Frontal cortex (tissue), 3 donors: ENCODE measurements at regions not wholly inside any gene's neighbourhood (a gene's known extent, or its start where the extent isn't known, plus 50 kb on each side); places are given as distances from the start of the nearest gene placed in this dataset.
"Not testable (repeated sequence)": the region's sequence is repeated elsewhere in the genome, so short reads cannot be mapped to it uniquely, and the experiment has no call there.

ENCODE experiments used
- DNase-seq, 2 donors: peaks; one replicate each; pipeline ENCODE4 v3.0.0; 2012; ENCODE audit warnings: low spot score in 2 of 2
- FAIRE-seq: peaks from 2 replicates; lab custom pipeline; 2012; peaks lifted over from hg19 to GRCh38; lab: Jason Lieb, UNC
- donor health status: control.
- donor health status: control.
- donor health status: control.

GRCh38 chr6:133778414-133779130, 110.3 kb upstream of the TCF21 start:
- peak in 1 of 2 donors; percentile 3 for DNase-seq
- FAIRE-seq, result no peak

- no peak for FAIRE-seq
Observed at GRCh38 chr6:133779916-133780695, 108.8 kb upstream of the TCF21 start.

GRCh38 chr6:133786016-133786415, 102.9 kb upstream of the TCF21 start:
- DNase-seq (no peak), FAIRE-seq (no peak)

More at GRCh38 chr6:133779916-133780695, 108.8 kb upstream of the TCF21 start:
- DNase-seq, result no peak

GRCh38 chr6:133787122-133787521, 101.8 kb upstream of the TCF21 start:
- DNase-seq, result no peak
- FAIRE-seq, result no peak

GRCh38 chr6:133787859-133788505, 100.9 kb upstream of the TCF21 start:
- DNase-seq (no peak), FAIRE-seq (no peak)

GRCh38 chr6:133788556-133788955, 100.4 kb upstream of the TCF21 start:
- no peak for FAIRE-seq
- DNase-seq, result no peak

- not testable (repeated sequence) for DNase-seq, FAIRE-seq
Observed at GRCh38 chr6:133789449-133789848, 99.5 kb upstream of the TCF21 start.

- FAIRE-seq, DNase-seq: not testable (repeated sequence)
Observed at GRCh38 chr6:133790756-133791155, 98.2 kb upstream of the TCF21 start.

- FAIRE-seq, result not testable (repeated sequence)
Observed at GRCh38 chr6:133795051-133795450, 93.9 kb upstream of the TCF21 start.

GRCh38 chr6:133796235-133796634, 92.7 kb upstream of the TCF21 start:
- DNase-seq (no peak), FAIRE-seq (no peak)

More at GRCh38 chr6:133795051-133795450, 93.9 kb upstream of the TCF21 start:
- not testable (repeated sequence) for DNase-seq

GRCh38 chr6:133799043-133799442, 89.9 kb upstream of the TCF21 start:
- DNase-seq (no peak), FAIRE-seq (no peak)

- FAIRE-seq, result no peak
- DNase-seq, result no peak
Observed at GRCh38 chr6:133802861-133803260, 86.1 kb upstream of the TCF21 start.

GRCh38 chr6:133804265-133804664, 84.6 kb upstream of the TCF21 start:
- DNase-seq, result no peak
- FAIRE-seq, result no peak

GRCh38 chr6:133805876-133806275, 83.0 kb upstream of the TCF21 start:
- no peak for FAIRE-seq
- no peak for DNase-seq

GRCh38 chr6:133806382-133807140, 82.4 kb upstream of the TCF21 start:
- no peak for DNase-seq
- FAIRE-seq, result no peak

- DNase-seq, result no peak
- FAIRE-seq, result no peak
Observed at GRCh38 chr6:133807501-133807900, 81.4 kb upstream of the TCF21 start.

- DNase-seq (no peak), FAIRE-seq (no peak)
Observed at GRCh38 chr6:133809406-133809805, 79.5 kb upstream of the TCF21 start.

- FAIRE-seq (no peak), DNase-seq (no peak)
Observed at GRCh38 chr6:133811557-133811956, 77.4 kb upstream of the TCF21 start.

- not testable (repeated sequence) for FAIRE-seq
Observed at GRCh38 chr6:133812446-133812845, 76.5 kb upstream of the TCF21 start.

GRCh38 chr6:133814238-133814637, 74.7 kb upstream of the TCF21 start:
- FAIRE-seq (no peak), DNase-seq (no peak)

More at GRCh38 chr6:133812446-133812845, 76.5 kb upstream of the TCF21 start:
- DNase-seq, result not testable (repeated sequence)
